Osteocyte (in vitro differentiated cells): ENCODE measurements at regions not wholly inside any gene's neighbourhood (a gene's known extent, or its start where the extent isn't known, plus 50 kb on each side); places are given as distances from the start of the nearest gene placed in this dataset.

ENCODE experiments used
- DNase-seq: peaks from one replicate; pipeline ENCODE4 v3.0.0; 2021; ENCODE audit warnings: mixed read lengths; ENCODE audit not compliant: unreplicated experiment; ENCODE audit errors: extremely low spot score
- H3K27ac Mint-ChIP-seq: one replicate; pipeline ENCODE4 v1.8.0; 2021; ENCODE audit warnings: mild to moderate bottlenecking, mixed read lengths; ENCODE audit not compliant: unreplicated experiment
- H3K27me3 Mint-ChIP-seq: one replicate; pipeline ENCODE4 v1.8.0; 2021; ENCODE audit warnings: mixed read lengths; ENCODE audit not compliant: unreplicated experiment
- H3K36me3 Mint-ChIP-seq: one replicate; pipeline ENCODE4 v1.8.0; 2021; ENCODE audit warnings: mixed read lengths; ENCODE audit not compliant: unreplicated experiment
- H3K4me1 Mint-ChIP-seq: one replicate; pipeline ENCODE4 v1.8.0; 2021; ENCODE audit warnings: mixed read lengths; ENCODE audit not compliant: unreplicated experiment
- H3K4me3 Mint-ChIP-seq: one replicate; pipeline ENCODE4 v1.8.0; 2021; ENCODE audit warnings: mild to moderate bottlenecking, moderate library complexity, mixed read lengths; ENCODE audit not compliant: unreplicated experiment
- H3K9me3 Mint-ChIP-seq: one replicate; pipeline ENCODE4 v1.8.0; 2021; ENCODE audit warnings: mixed read lengths; ENCODE audit not compliant: unreplicated experiment
- CTCF ChIP-seq: fragments of 200-600 bp; sonication (generic); IDR thresholded peaks from 2 replicates; pipeline ENCODE4 v1.5.0; 2021; ENCODE audit warnings: antibody characterized with exemption, mild to moderate bottlenecking, moderate library complexity

- no peaks in the 10 kb centered on the region for H3K27me3 Mint-ChIP-seq
- H3K4me3 Mint-ChIP-seq, result peak overlapping the region; percentile 12
- H3K36me3 Mint-ChIP-seq, result no peaks in the 10 kb centered on the region
- H3K4me1 Mint-ChIP-seq, result peaks cover 20% of the 10 kb centered on the region
- no peak for DNase-seq
- no peak for TF ChIP-seq CTCF
- peaks cover 8% of the 10 kb centered on the region for H3K9me3 Mint-ChIP-seq
- peak overlapping the region; percentile 59 for H3K27ac Mint-ChIP-seq
These were observed 881.0 kb downstream of the OTOL1 start for GRCh38 chr3:162377608-162378007.

GRCh38 chr3:162385387-162385786 is 888.8 kb downstream of the OTOL1 start:
- Mint-ChIP-seq H3K27ac (no peak overlapping the region), H3K9me3 (no peaks in the 10 kb centered on the region), H3K27me3 (no peaks in the 10 kb centered on the region), H3K4me3 (no peak overlapping the region), H3K36me3 (no peaks in the 10 kb centered on the region), H3K4me1 (no peaks in the 10 kb centered on the region)
- no peak for TF ChIP-seq CTCF
- no peak for DNase-seq

GRCh38 chr3:162390891-162391290 is 894.3 kb downstream of the OTOL1 start:
- Mint-ChIP-seq H3K36me3 (peaks cover 12% of the 10 kb centered on the region), H3K4me1 (peaks cover 11% of the 10 kb centered on the region), H3K27me3 (no peaks in the 10 kb centered on the region), H3K9me3 (peaks cover 13% of the 10 kb centered on the region), H3K27ac (peak overlapping the region; percentile 9), H3K4me3 (no peak overlapping the region)
- DNase-seq, result no peak
- TF ChIP-seq CTCF, result no peak

- Mint-ChIP-seq H3K27me3 (no peaks in the 10 kb centered on the region), H3K4me1 (peaks cover 11% of the 10 kb centered on the region), H3K36me3 (peaks cover 12% of the 10 kb centered on the region), H3K4me3 (no peak overlapping the region), H3K27ac (peak overlapping the region; percentile 40), H3K9me3 (peaks cover 13% of the 10 kb centered on the region)
- TF ChIP-seq CTCF, result no peak
- DNase-seq, result no peak
These were observed 894.7 kb downstream of the OTOL1 start for GRCh38 chr3:162391301-162391700.

- no peak overlapping the region for H3K27ac Mint-ChIP-seq
- peaks cover 11% of the 10 kb centered on the region for H3K4me1 Mint-ChIP-seq
- peaks cover 12% of the 10 kb centered on the region for H3K36me3 Mint-ChIP-seq
- H3K4me3 Mint-ChIP-seq, result no peak overlapping the region
- TF ChIP-seq CTCF, result no peak
- no peaks in the 10 kb centered on the region for H3K27me3 Mint-ChIP-seq
- no peak for DNase-seq
- peaks cover 21% of the 10 kb centered on the region for H3K9me3 Mint-ChIP-seq
These were observed 898.9 kb downstream of the OTOL1 start for GRCh38 chr3:162395496-162395895.
